ENCODE measurements at regions not wholly inside any gene's neighbourhood (a gene's known extent, or its start where the extent isn't known, plus 50 kb on each side); places are given as distances from the start of the nearest gene placed in this dataset.

- Histone ChIP-seq H4K5ac (ENCODE audit: low read depth, low read length) (no peak overlapping the region), H2BK20ac (ENCODE audit: low read depth, low read length) (no peak overlapping the region), H3K9me1 (ENCODE audit: insufficient read depth, low read length) (peaks cover 3% of the 10 kb centered on the region; the same call in 1 of the 2 replicates), H3K14ac (replicated peaks; ENCODE audit: low read depth, low read length) (no peak overlapping the region), H2BK120ac (ENCODE audit: low read depth, low read length) (no peak overlapping the region), H3K4me3 (ENCODE audit: insufficient read depth, low read depth, low read length) (no peak overlapping the region), H4K91ac (ENCODE audit: insufficient read depth, low read depth, low read length) (no peak overlapping the region), H3K23ac (ENCODE audit: low read depth, low read length) (no peak overlapping the region), H3K9ac (ENCODE audit: low read depth, low read length) (no peak overlapping the region), H2AK5ac (ENCODE audit: low read depth, low read length) (no peak overlapping the region), H4K8ac (ENCODE audit: low read depth in 2 of 2, low read length in 2 of 2) (no peak overlapping the region), H2AFZ (replicated peaks; ENCODE audit: low read length, poor library complexity) (no peak overlapping the region), H3K4ac (ENCODE audit: low read depth, low read length) (no peak overlapping the region), H3K36me3 (ENCODE audit: control insufficient read depth, insufficient read depth, low read length) (no peaks in the 10 kb centered on the region), H2AK9ac (replicated peaks; ENCODE audit: low read depth, low read length, poor library complexity) (no peak overlapping the region), H3K9me3 (ENCODE audit: control insufficient read depth, insufficient read depth, low read length) (no peaks in the 10 kb centered on the region), H3K79me1 (ENCODE audit: low read depth in 1 of 2, low read length in 2 of 2) (no peaks in the 10 kb centered on the region), H3K4me2 (ENCODE audit: low read depth, low read length) (no peak overlapping the region), H3K56ac (ENCODE audit: extremely low read depth, insufficient read depth, low read length) (no peak overlapping the region), H2BK5ac (ENCODE audit: low read depth, low read length, poor library complexity, severe bottlenecking) (no peak overlapping the region), H3K27me3 (ENCODE audit: control insufficient read depth, insufficient read depth, low read length) (no peaks in the 10 kb centered on the region; the same call in 1 of the 2 replicates), H3K18ac (ENCODE audit: low read depth, low read length) (no peak overlapping the region), H3K27ac (ENCODE audit: insufficient read depth, low read length) (no peak overlapping the region), H4K20me1 (ENCODE audit: insufficient read depth, low read length) (no peaks in the 10 kb centered on the region), H3K4me1 (ENCODE audit: control insufficient read depth, insufficient read depth, low read length) (no peaks in the 10 kb centered on the region), H2BK15ac (ENCODE audit: low read depth, low read length) (no peak overlapping the region)
- ChIA-PET CTCF (no interaction called here), POLR2A (ENCODE audit: unreplicated experiment) (no interaction called here)
- DNase-seq (no peak), ATAC-seq (ENCODE audit: low read depth) (no peak)
- intact Hi-C loops (cut with micrococcal nuclease) (no loop called here), dilution Hi-C loops (cut with HindIII; ENCODE audit: low sequenced_read_pairs, unreplicated experiment) (no loop called here), in situ Hi-C loops (cut with MboI; ENCODE audit: low sequenced_read_pairs) (no loop called here)
- no TSS peak for BruUV-seq (replicated peaks)
- TF ChIP-seq NFE2L2 (IDR thresholded peaks at IDR 0.05; ENCODE audit: low read depth, low read length): no peak
- no peak for TF ChIP-seq MXI1 (IDR thresholded peaks at IDR 0.05; ENCODE audit: borderline replicate concordance, low read depth, low read length)
- no peak for TF ChIP-seq MAFK (IDR thresholded peaks at IDR 0.05; ENCODE audit: low read depth, low read length)
- TF ChIP-seq CTCF (conservative IDR thresholded peaks at IDR 0.05; ENCODE audit: low read depth, low read length): no peak
- 100% methylated on average over 2 of the region's 4 CpGs; no CpG with 5 or more reads in 1 of the 2 experiments for WGBS, 2 experiments (ENCODE audit: extremely low coverage in 2 of 2, insufficient read length in 1 of 2)
Observed at GRCh38 chr10:33025910-33026309, 67.9 kb upstream of the ITGB1 start.
